HEK293 (cell line): ENCODE measurements at regions not wholly inside any gene's neighbourhood (a gene's known extent, or its start where the extent isn't known, plus 50 kb on each side); places are given as distances from the start of the nearest gene placed in this dataset.

Experiments used
- CTCF ChIP-seq: fragments of 450-650 bp; formaldehyde crosslinking; IDR thresholded peaks from 2 replicates; pipeline ENCODE4 v1.5.1; 2016; ENCODE audit warnings: missing biosample characterization, missing genetic modification characterization
- IKZF3 ChIP-seq: fragments of 450-650 bp; IDR thresholded peaks from 2 replicates; pipeline ENCODE4 v1.5.0; 2018; ENCODE audit warnings: missing biosample characterization, mild to moderate bottlenecking, missing genetic modification characterization, moderate library complexity
- YY2 ChIP-seq: fragments of 450-650 bp; formaldehyde crosslinking; IDR thresholded peaks from 2 replicates; pipeline ENCODE4 v1.5.1; 2016; ENCODE audit warnings: missing biosample characterization, missing genetic modification characterization
- ZNF280C ChIP-seq: fragments of 450-650 bp; formaldehyde crosslinking; IDR thresholded peaks from 2 replicates; pipeline ENCODE4 v1.5.1; 2016; ENCODE audit warnings: missing biosample characterization, missing genetic modification characterization
- ZNF335 ChIP-seq: fragments of 450-650 bp; formaldehyde crosslinking; conservative IDR thresholded peaks from 2 replicates; pipeline ENCODE4 v1.5.1; 2016; ENCODE audit warnings: missing biosample characterization, missing genetic modification characterization
- ZSCAN5A ChIP-seq: fragments of 450-650 bp; formaldehyde crosslinking; IDR thresholded peaks from 2 replicates; pipeline ENCODE4 v1.5.1; 2016; ENCODE audit warnings: missing biosample characterization, missing genetic modification characterization

DNA sequence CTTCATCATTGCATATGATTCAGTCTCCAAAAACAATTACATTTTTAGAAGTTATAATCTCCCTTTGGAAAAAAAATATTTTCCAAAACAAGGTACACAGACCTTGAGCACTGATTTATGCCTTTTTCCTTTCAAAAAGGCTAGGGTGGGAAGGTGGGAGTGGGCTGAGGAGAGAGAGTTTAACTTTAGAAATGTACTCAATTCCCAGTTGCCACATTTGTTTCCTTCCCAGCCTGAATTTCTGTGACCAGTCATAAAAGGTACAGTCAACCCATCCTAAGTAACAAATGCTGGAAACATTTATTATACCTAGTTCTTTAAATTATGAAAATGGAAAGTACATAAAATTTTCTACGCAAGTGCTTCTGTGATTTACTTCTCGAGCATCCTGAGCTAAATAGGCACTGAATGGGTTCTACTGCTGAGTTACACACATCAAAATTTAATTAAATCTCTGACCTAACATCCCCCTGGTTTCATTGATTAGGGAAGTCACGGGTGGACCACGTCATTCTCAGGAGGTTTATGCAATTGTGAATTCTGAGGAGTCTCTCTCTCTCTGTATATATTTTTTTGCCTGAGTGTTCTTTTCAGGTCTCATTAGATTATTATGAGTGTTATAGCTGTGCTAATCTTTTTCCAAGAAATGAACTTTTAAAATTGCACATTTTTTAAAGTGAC is 371.8 kb downstream of the BTG1 start:
- TF ChIP-seq IKZF3 (tag by site-specific recombination) (no peak), YY2 (tag by site-specific recombination) (no peak), ZNF335 (tag by site-specific recombination) (no peak), CTCF (no peak), ZSCAN5A (tag by site-specific recombination) (no peak), ZNF280C (tag by site-specific recombination) (no peak)
